ENCODE measurements at regions not wholly inside any gene's neighbourhood (a gene's known extent, or its start where the extent isn't known, plus 50 kb on each side); places are given as distances from the start of the nearest gene placed in this dataset.

DNA sequence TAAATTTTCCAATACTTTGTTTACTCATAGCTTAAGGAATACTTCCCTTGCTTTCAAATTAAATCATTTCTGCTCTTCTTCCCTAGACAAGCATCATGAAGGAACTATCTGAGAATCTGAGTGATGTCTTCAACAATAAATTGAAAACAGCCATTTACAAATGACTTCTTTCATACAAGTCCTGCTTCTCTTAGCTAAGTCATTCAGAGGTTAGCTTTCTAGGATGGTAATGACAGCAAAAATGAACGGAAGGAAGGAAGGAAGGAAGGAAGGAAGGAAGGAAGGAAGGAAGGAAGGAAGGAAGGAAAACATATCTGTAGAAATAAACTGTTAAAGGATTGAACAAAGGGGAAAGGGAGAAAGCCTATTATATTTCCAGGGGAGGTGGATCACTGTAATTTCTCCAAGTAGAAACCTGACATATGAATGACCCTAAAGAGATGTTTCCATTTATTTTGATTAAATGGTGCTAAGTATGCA lies 335.0 kb upstream of the KYNU start:
- TF ChIP-seq CTCF (IDR thresholded peaks at IDR 0.05; ENCODE audit: insufficient read depth, low read length) (no peak), POLR2AphosphoS5 (IDR thresholded peaks at IDR 0.05; ENCODE audit: low read depth) (no peak), SPI1 (IDR thresholded peaks at IDR 0.05; ENCODE audit: borderline replicate concordance, low read depth) (no peak), REST (IDR thresholded peaks at IDR 0.05; ENCODE audit: insufficient replicate concordance, low read depth) (no peak), GABPA (IDR thresholded peaks at IDR 0.05; ENCODE audit: low read depth) (no peak)
- H3K27ac ChIP-seq (replicated peaks) = no peak overlapping the region
- H3K4me3 ChIP-seq (replicated peaks; ENCODE audit: insufficient read depth, low read length) = no peak overlapping the region
- H3K27me3 ChIP-seq (ENCODE audit: insufficient read depth, poor library complexity, severe bottlenecking) = no peaks in the 10 kb centered on the region
- no peak for DNase-seq (ENCODE audit: low read depth in 1 of 2, low spot score in 1 of 2)

DNA sequence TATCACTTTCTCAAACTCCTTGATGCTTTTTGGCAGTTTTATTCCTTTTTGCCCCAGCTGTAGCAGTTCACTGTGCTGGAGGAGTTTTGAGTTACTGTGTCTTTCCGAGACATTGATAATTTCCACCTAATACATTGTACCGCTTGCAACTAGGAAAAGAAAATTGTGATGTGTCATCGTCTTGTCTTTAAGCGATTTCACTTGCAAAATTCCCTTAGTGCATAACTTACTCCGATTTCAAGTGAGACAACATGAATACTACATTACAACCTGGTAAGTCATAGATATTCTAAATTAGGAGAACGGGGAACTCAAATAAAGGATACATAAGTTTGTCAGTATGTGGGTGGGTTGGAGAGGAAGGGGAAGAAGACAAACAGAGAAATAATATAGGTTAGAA lies 340.5 kb upstream of the KYNU start:
- no peak overlapping the region for H3K27ac ChIP-seq (replicated peaks)
- H3K27me3 ChIP-seq (ENCODE audit: insufficient read depth, poor library complexity, severe bottlenecking) = no peaks in the 10 kb centered on the region
- DNase-seq (ENCODE audit: low read depth in 1 of 2, low spot score in 1 of 2) = no peak
- H3K4me3 ChIP-seq (replicated peaks; ENCODE audit: insufficient read depth, low read length) = no peak overlapping the region
- TF ChIP-seq POLR2AphosphoS5 (IDR thresholded peaks at IDR 0.05; ENCODE audit: low read depth) (no peak), GABPA (IDR thresholded peaks at IDR 0.05; ENCODE audit: low read depth) (no peak), SPI1 (IDR thresholded peaks at IDR 0.05; ENCODE audit: borderline replicate concordance, low read depth) (no peak), CTCF (IDR thresholded peaks at IDR 0.05; ENCODE audit: insufficient read depth, low read length) (no peak), REST (IDR thresholded peaks at IDR 0.05; ENCODE audit: insufficient replicate concordance, low read depth) (no peak)

DNA sequence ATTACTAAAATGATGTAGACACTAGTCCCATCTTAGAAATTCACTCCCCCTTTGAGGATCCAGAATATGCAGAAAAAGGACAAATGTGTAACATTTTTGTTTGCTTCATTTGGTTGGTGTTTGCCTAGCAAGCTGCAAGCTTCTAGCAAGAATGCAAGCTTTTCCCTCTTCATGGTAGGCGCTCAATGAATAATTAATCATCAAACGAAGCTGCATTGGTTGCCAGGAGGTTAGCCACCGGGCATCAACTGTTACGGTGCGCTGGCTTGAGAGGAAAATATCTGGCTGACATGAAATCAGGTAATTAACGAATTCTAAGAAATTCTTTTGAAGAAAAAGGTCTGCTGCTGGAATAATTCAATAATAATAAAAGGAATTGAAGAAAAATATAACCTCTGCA lies 341.0 kb upstream of the KYNU start:
- H3K4me3 ChIP-seq (replicated peaks; ENCODE audit: insufficient read depth, low read length) = no peak overlapping the region
- H3K27ac ChIP-seq (replicated peaks) = no peak overlapping the region
- no peak for DNase-seq (ENCODE audit: low read depth in 1 of 2, low spot score in 1 of 2)

More for the DNA sequence above, 341.0 kb upstream of the KYNU start:
- no peak for TF ChIP-seq REST (IDR thresholded peaks at IDR 0.05; ENCODE audit: insufficient replicate concordance, low read depth)
- H3K27me3 ChIP-seq (ENCODE audit: insufficient read depth, poor library complexity, severe bottlenecking) = no peaks in the 10 kb centered on the region

All from HL-60 (cell line).